ENCODE measurements at regions not wholly inside any gene's neighbourhood (a gene's known extent, or its start where the extent isn't known, plus 50 kb on each side); places are given as distances from the start of the nearest gene placed in this dataset.
"Not testable (repeated sequence)": the region's sequence is repeated elsewhere in the genome, so short reads cannot be mapped to it uniquely, and the experiment has no call there.

GRCh38 chr4:92012899-92013867 is 290.6 kb upstream of the GRID2 start:
- no peak for DNase-seq (ENCODE audit: low spot score)

GRCh38 chr4:92014067-92014466 is 289.7 kb upstream of the GRID2 start:
- no peak for DNase-seq (ENCODE audit: low spot score)

DNA sequence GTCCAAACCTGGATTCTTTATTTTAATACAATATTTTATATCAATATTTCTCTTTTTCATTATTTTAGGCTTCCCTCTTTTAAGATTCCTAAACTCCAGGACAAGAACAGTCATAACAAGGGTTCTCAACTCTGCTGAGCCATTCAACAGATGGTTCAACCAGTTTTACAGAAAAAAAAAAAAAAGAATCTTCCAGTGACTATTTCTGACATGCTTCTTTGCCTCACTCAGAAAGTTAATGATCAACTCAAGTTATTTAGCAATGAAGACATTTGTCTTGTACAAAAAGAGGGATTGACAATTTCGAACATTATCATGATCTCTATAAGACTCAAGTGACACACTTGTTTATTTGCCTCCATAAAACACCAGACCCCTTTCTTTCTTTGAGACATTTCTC is 282.6 kb upstream of the GRID2 start:
- no peak for DNase-seq (ENCODE audit: low spot score)

GRCh38 chr4:92021788-92022187 is 282.0 kb upstream of the GRID2 start:
- no peak for DNase-seq (ENCODE audit: low spot score)

GRCh38 chr4:92028830-92029229 is 274.9 kb upstream of the GRID2 start:
- not testable (repeated sequence) for DNase-seq (ENCODE audit: low spot score)

DNA sequence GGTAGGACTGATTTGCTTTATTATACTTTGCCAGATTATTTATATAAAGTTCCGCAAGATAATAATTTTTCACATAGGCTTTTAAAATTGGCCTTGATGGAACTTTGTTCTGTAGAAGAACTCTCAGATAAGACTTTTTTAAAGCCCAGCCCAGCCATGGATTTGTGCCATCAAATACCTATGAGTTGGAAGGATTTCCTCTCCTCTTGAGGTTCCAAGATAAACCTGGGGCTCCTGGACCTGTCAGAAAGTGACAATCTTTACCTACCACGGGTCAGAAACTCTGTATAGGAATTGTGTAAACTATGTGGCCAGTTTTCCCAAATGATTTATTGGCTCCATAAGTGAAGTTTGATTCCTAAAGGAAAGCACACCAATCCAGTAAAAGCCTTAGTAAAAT is 271.9 kb upstream of the GRID2 start:
- no peak for DNase-seq (ENCODE audit: low spot score)

DNA sequence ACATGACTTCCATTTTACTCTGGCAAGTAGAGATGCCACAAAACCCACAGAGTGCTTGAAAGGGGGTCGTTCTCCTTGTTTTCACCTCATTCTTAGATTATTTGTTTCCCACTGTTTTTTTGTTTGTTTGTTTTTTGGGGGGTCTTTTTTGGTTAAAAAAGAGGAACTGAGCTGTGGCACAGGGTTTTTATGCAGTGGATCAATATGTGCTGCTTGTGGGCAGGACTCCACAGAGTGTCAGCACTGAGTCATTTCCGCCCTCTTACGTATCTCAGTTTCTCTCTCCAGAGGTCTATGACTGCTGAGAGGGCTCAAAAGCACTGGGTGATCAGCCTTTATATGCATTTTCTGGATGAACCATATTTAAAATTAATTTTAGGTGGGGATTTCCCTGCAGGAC is 268.1 kb upstream of the GRID2 start:
- DNase-seq (ENCODE audit: low spot score), result no peak

GRCh38 chr4:92045718-92046117 is 258.0 kb upstream of the GRID2 start:
- DNase-seq (ENCODE audit: low spot score), result no peak

GRCh38 chr4:92047209-92047875 is 256.4 kb upstream of the GRID2 start:
- DNase-seq (ENCODE audit: low spot score), result no peak

GRCh38 chr4:92050875-92051274 is 252.9 kb upstream of the GRID2 start:
- DNase-seq (ENCODE audit: low spot score), result no peak

DNA sequence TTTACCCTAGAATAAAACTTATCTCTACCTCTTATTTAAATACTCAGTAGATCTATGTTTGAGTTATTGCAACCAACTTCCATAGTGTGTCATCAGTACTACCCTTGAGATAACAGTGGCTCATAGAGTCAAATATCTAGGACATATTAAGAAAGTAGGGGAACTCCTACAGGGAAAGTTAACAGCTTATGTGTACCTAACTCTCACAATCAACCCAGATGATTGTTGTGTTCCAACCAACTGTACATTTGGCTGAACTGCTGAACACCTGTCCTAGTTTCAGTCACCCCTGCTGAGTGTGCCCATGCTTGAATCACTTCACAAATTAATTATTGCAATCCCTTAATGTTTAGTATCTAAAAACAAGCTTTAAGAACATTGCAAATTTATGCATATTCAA is 244.2 kb upstream of the GRID2 start:
- DNase-seq (ENCODE audit: low spot score), result no peak

DNA sequence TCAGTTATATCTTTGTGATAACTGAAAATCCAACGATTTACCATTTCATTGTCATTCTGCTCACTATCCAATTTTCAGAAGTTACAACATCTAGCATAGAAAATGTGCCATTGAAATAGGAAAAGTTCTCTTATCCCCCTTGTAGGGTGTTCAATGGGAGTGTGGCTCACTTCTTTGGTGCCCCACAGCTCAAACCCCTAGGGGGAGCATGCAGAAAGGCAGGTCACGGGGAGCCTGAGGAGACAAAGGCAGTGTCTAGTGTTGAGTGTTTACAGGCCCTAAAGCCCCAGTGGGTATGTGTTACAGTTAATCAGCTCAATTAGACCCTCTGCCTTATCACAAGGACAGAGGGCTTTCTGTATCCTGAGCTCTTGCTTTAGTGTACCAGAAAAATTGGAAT is 243.4 kb upstream of the GRID2 start:
- no peak for DNase-seq (ENCODE audit: low spot score)

- DNase-seq (ENCODE audit: low spot score), result no peak
Observed at GRCh38 chr4:92064574-92064973, 239.2 kb upstream of the GRID2 start.

DNA sequence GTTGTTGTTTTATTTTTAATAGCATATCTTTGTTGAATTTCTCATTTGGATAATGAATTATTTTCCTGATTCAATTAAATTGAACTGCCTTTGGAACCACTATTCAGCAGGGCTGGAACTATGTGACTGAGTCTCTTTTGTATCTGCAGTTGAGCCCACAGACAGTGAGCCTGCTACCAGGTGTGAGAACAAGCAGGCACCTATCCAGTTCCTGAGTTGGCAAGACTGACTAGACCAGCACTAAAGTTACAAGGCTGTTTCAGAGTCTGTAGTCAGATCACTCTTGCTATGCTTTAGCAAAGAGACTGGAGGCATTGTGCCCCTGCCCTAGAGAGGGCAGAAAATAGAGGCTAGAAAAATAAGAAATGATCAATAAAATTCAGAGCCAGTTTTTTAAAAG is 237.3 kb upstream of the GRID2 start:
- DNase-seq (ENCODE audit: low spot score), result no peak

DNA sequence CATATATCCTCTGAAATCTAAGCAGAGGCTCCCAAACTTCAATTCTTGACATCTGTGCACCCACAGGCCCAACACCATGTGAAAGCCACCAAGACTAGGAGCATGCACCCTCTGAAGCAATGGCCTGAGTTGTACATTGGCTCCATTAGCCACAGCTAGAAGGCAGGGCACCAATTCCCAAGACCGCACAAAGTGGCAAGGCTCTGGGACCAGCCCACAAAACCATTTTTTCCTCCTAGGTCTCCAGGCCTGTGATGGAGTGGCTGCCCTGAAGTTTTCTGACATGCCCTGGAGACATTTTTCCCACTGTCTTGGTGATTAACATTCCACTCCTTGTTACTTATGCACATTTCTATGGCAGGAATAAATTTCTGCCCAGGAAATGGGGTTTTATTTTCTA is 232.2 kb upstream of the GRID2 start:
- DNase-seq (ENCODE audit: low spot score), result no peak

GRCh38 chr4:92074839-92075238 is 228.9 kb upstream of the GRID2 start:
- DNase-seq (ENCODE audit: low spot score), result no peak

- DNase-seq (ENCODE audit: low spot score), result no peak
Observed at GRCh38 chr4:92090887-92091286, 212.9 kb upstream of the GRID2 start.

- no peak for DNase-seq (ENCODE audit: low spot score)
Observed at GRCh38 chr4:92091335-92091734, 212.4 kb upstream of the GRID2 start.

DNA sequence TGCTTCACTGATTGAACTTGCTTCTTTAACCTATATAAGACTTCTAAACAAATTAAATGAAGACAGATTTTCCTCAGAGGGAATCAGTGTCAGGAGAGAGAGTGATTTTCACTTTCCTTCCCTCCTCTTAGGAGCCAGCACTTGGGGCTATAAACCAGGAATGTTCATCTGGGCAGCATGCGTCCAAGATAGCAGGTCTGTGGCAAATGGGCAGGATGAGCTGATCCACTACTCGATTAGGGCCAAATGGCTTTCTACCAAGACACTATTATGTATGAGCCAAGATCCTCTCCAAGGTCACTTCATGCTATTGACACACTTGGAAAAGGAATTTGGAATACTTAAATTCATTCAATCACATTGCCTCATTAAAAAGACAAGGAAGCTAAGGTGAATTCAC is 203.9 kb upstream of the GRID2 start:
- no peak for DNase-seq (ENCODE audit: low spot score)

- no peak for DNase-seq (ENCODE audit: low spot score)
Observed at GRCh38 chr4:92100975-92101374, 202.8 kb upstream of the GRID2 start.

- no peak for DNase-seq (ENCODE audit: low spot score)
Observed at GRCh38 chr4:92101737-92102172, 202.0 kb upstream of the GRID2 start.

- DNase-seq (ENCODE audit: low spot score), result no peak
Observed at GRCh38 chr4:92104506-92104905, 199.3 kb upstream of the GRID2 start.

DNA sequence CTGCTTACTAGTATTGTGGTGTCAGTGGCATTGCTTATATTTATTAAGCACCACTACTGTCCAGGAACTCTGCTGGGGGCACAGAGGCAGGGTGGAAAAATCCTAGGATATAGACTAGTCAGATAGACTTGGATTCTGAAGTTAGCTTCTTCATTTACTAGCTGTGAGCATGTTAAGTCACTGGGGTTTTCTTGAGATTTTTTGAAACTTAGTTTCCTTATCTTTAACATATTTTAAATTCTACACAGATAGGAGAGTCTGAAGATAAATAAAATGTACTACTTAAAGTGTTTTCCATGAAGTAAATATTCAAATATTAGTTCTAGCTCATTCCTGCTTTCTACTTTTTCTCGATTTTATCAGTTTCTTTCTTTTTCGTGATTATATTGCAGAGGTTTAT is 196.9 kb upstream of the GRID2 start:
- DNase-seq (ENCODE audit: low spot score), result no peak
